ENCODE measurements at regions not wholly inside any gene's neighbourhood (a gene's known extent, or its start where the extent isn't known, plus 50 kb on each side); places are given as distances from the start of the nearest gene placed in this dataset.

- no peaks in the 10 kb centered on the region for H3K4me1 ChIP-seq (ENCODE audit: control insufficient read depth, insufficient read depth, low read length)
- H3K27me3 ChIP-seq (replicated peaks in 1 of 2; ENCODE audit: control insufficient read depth in 2 of 2, insufficient read depth in 2 of 2, low read length in 1 of 2): peaks cover 0 to 8% of the 10 kb centered on the region in 2 experiments; a peak in 2 of 4 replicates
- ATAC-seq (no peak), DNase-seq (ENCODE audit: low read depth, low spot score) (no peak), FAIRE-seq (no peak)
- H2AFZ ChIP-seq (ENCODE audit: control insufficient read depth, low read depth, low read length): no peak overlapping the region
- no peak overlapping the region for H3K4me2 ChIP-seq (ENCODE audit: control insufficient read depth, insufficient read depth)
- no peak overlapping the region for H3K9ac ChIP-seq (ENCODE audit: control insufficient read depth, insufficient read depth, low read length)
- no peaks in the 10 kb centered on the region for H3K9me3 ChIP-seq (replicated peaks; ENCODE audit: control insufficient read depth, insufficient read depth, low read length)
- ChIA-PET POLR2A (no interaction called here), RAD21 (ENCODE audit: unreplicated experiment) (no interaction called here), SMC1A (ENCODE audit: uncharacterized antibody, unreplicated experiment) (no interaction called here), CTCF (no interaction called here)
- WGBS (ENCODE audit: insufficient coverage, insufficient replicate concordance, low lambda C conversion rate, missing lambda C conversion rate): 45% methylated on average over 8 of the region's 8 CpGs
- no peak overlapping the region for H3K4me3 ChIP-seq
- no TSS peak for BruUV-seq (replicated peaks)
- H4K20me1 ChIP-seq (ENCODE audit: control insufficient read depth, insufficient read depth): no peaks in the 10 kb centered on the region
- no peaks in the 10 kb centered on the region for H3K36me3 ChIP-seq (ENCODE audit: control insufficient read depth in 2 of 2, insufficient read depth in 2 of 2, low read length in 1 of 2)
- intact Hi-C loops (cut with micrococcal nuclease; ENCODE audit: unreplicated experiment): no loop called here
- H3K79me2 ChIP-seq (ENCODE audit: control insufficient read depth, insufficient read depth, low read length): no peaks in the 10 kb centered on the region
- in situ Hi-C loops (cut with MboI): no loop called here
- H3K27ac ChIP-seq (ENCODE audit: control insufficient read depth, insufficient read depth): no peak overlapping the region
- TF ChIP-seq PAX8 (IDR thresholded peaks at IDR 0.05) (no peak), REST (IDR thresholded peaks at IDR 0.05; ENCODE audit: low read depth, low read length) (no peak), MYC (IDR thresholded peaks at IDR 0.05; ENCODE audit: insufficient read depth, insufficient read length, insufficient replicate concordance, low read length, severe bottlenecking) (no peak), NFXL1 (IDR thresholded peaks at IDR 0.05; ENCODE audit: borderline replicate concordance) (no peak), HDAC2 (IDR thresholded peaks at IDR 0.05) (no peak), ZSCAN29 (IDR thresholded peaks at IDR 0.05) (no peak), HDAC6 (IDR thresholded peaks at IDR 0.05; ENCODE audit: unreplicated experiment) (no peak), BCL3 (IDR thresholded peaks at IDR 0.05; ENCODE audit: borderline replicate concordance, insufficient read depth, low read depth, low read length, poor library complexity, severe bottlenecking) (no peak), RUNX3 (IDR thresholded peaks at IDR 0.05; ENCODE audit: low read length) (no peak), GATAD2B (conservative IDR thresholded peaks at IDR 0.05; ENCODE audit: low read depth) (no peak), MEF2B (IDR thresholded peaks at IDR 0.05; ENCODE audit: partially characterized antibody, poor library complexity, severe bottlenecking) (no peak), STAT1 (conservative IDR thresholded peaks at IDR 0.05) (no peak), JUNB (IDR thresholded peaks at IDR 0.05) (no peak), SKIL (IDR thresholded peaks at IDR 0.05; ENCODE audit: low read depth, poor library complexity, severe bottlenecking) (no peak), ZBED1 (IDR thresholded peaks at IDR 0.05; ENCODE audit: borderline replicate concordance) (no peak)
Measured at GRCh38 chr15:70342554-70343548, 245.1 kb upstream of the TLE3 start.
